HepG2 (cell line): ENCODE measurements at regions not wholly inside any gene's neighbourhood (a gene's known extent, or its start where the extent isn't known, plus 50 kb on each side); places are given as distances from the start of the nearest gene placed in this dataset.

Experiments used
- ATAC-seq: fragments of 200-7000 bp; cut with Tn5 transposase; 3 replicates; pipeline ENCODE4 v1.9.1; 2020; ENCODE audit warnings: mild to moderate bottlenecking, moderate library complexity
- BruUV-seq: library from RNA; stranded (reverse); fragments of 400-500 nt; replicated peaks from 2 replicates; lab custom pipeline; 2021; lab: Mats Ljungman, UMichigan
- CTCF ChIA-PET: fragments of 300-600 bp; formaldehyde crosslinking; extraction: SDS; loops from one replicate; lab custom pipeline; 2021; ENCODE audit warnings: low total read pairs, inconsistent platforms, low intra/inter-chr PET ratio; lab: Yijun Ruan, JAX
- POLR2A ChIA-PET: fragments of 350-600 bp; sonication (Branson Sonifier 250); formaldehyde crosslinking; loops from one replicate; lab custom pipeline; 2020; ENCODE audit warnings: antibody characterized with exemption, inconsistent platforms; lab: Yijun Ruan, JAX
- DNase-seq: peaks from one replicate; pipeline ENCODE4 v3.0.0-alpha.2; 2015; ENCODE audit warnings: low spot score
- FAIRE-seq: peaks from 3 replicates; lab custom pipeline; 2011; peaks lifted over from hg19 to GRCh38; lab: Jason Lieb, UNC
- H2AFZ ChIP-seq: one replicate; pipeline ENCODE4 v1.6.1; 2011; ENCODE audit warnings: low read length, inconsistent platforms
- H3K27ac ChIP-seq: fragments of 300-600 bp; 3 replicates; pipeline ENCODE4 v1.8.0; 2011; ENCODE audit warnings: mixed run types, mild to moderate bottlenecking, mixed read lengths, low read length, inconsistent platforms; ENCODE audit not compliant: insufficient read depth; ENCODE audit errors: extremely low read length
- H3K27me3 ChIP-seq, 2 experiments: fragments of 200-600 bp in 1 of 2; 2 replicates in 1 of 2; 3 replicates in 1 of 2; pipeline versions ENCODE4 v1.6.0 to v1.8.0; 2011; ENCODE audit warnings: low read length in 2 of 2, mild to moderate bottlenecking in 2 of 2, moderate library complexity in 2 of 2, inconsistent platforms in 1 of 2; ENCODE audit not compliant: insufficient read depth in 2 of 2, control insufficient read depth in 1 of 2
- H3K36me3 ChIP-seq, 2 experiments: fragments of 200-600 bp in 1 of 2; replicated peaks in 1 of 2; 2 replicates in 1 of 2; 3 replicates in 1 of 2; pipeline versions ENCODE4 v1.5.1 to v1.8.0; 2011; ENCODE audit warnings: low read length in 2 of 2, inconsistent platforms in 1 of 2; ENCODE audit not compliant: insufficient read depth in 2 of 2, control insufficient read depth in 1 of 2
- H3K4me1 ChIP-seq: 2 replicates; pipeline ENCODE4 v1.5.1; 2012; ENCODE audit warnings: low read length, inconsistent platforms; ENCODE audit not compliant: insufficient read depth
- H3K4me2 ChIP-seq: 2 replicates; pipeline ENCODE4 v1.6.0; 2011; ENCODE audit warnings: low read depth, low read length, inconsistent platforms
- H3K4me3 ChIP-seq, 3 experiments: fragments of 200-600 bp in 1 of 3; sonication (generic), shearing (Covaris generic) in 1 of 3; replicated peaks in 1 of 3; 2 replicates each; pipeline ENCODE4 v1.5.1; 2011 to 2016; ENCODE audit warnings: low read length in 3 of 3, inconsistent platforms in 2 of 3, low read depth in 2 of 3, mild to moderate bottlenecking in 2 of 3, control low read depth in 1 of 3, mixed read lengths in 1 of 3; ENCODE audit not compliant: insufficient read depth in 1 of 3
- H3K79me2 ChIP-seq: one replicate; pipeline ENCODE4 v1.6.1; 2011; ENCODE audit warnings: low read length, inconsistent platforms; ENCODE audit not compliant: insufficient read depth
- H3K9ac ChIP-seq: 2 replicates; pipeline ENCODE4 v1.6.0; 2011; ENCODE audit warnings: mild to moderate bottlenecking, low read depth, low read length, inconsistent platforms; ENCODE audit not compliant: insufficient read depth
- H3K9me3 ChIP-seq: 2 replicates; pipeline ENCODE4 v1.5.1; 2012; ENCODE audit warnings: mild to moderate bottlenecking, low read length
- H4K20me1 ChIP-seq: 2 replicates; pipeline ENCODE4 v1.6.0; 2011; ENCODE audit warnings: inconsistent platforms, mild to moderate bottlenecking, low read length, moderate library complexity; ENCODE audit not compliant: insufficient read depth
- BORCS8-MEF2B ChIP-seq: sonication (generic); formaldehyde crosslinking; IDR thresholded peaks from 2 replicates; pipeline ENCODE4 v1.8.0; 2022; ENCODE audit warnings: mild to moderate bottlenecking, missing genetic modification reagents
- HNRNPH1 ChIP-seq: fragments of 200-400 bp; formaldehyde crosslinking; optimal IDR thresholded peaks from 2 replicates; pipeline ENCODE3; 2017; ENCODE audit warnings: mild to moderate bottlenecking, low read depth, low read length
- MTA1 ChIP-seq: sonication (generic); formaldehyde crosslinking; IDR thresholded peaks from 2 replicates; pipeline ENCODE4 v1.4.0; 2020; ENCODE audit warnings: missing genetic modification reagents, mild to moderate bottlenecking, borderline replicate concordance
- NRL ChIP-seq: sonication (generic); formaldehyde crosslinking; IDR thresholded peaks from 2 replicates; pipeline ENCODE4 v1.5.0; 2020; ENCODE audit warnings: missing genetic modification reagents, mild to moderate bottlenecking, moderate library complexity, borderline replicate concordance
- RARA ChIP-seq: IDR thresholded peaks from 2 replicates; pipeline ENCODE4 v1.6.1; 2016; ENCODE audit warnings: missing genetic modification reagents, missing compliant biosample characterization
- RBM39 ChIP-seq: fragments of 200-400 bp; formaldehyde crosslinking; IDR thresholded peaks from one replicate; pipeline ENCODE4 v1.6.1; 2018; ENCODE audit warnings: antibody characterized with exemption, mild to moderate bottlenecking, low read depth, low read length; ENCODE audit not compliant: poor library complexity, severe bottlenecking
- ZMAT3 ChIP-seq: sonication (generic); formaldehyde crosslinking; conservative IDR thresholded peaks from 2 replicates; pipeline ENCODE4 v1.7.0; 2021; ENCODE audit warnings: missing genetic modification reagents
- ZNF230 ChIP-seq: sonication (generic); formaldehyde crosslinking; IDR thresholded peaks from 2 replicates; pipeline ENCODE4 v1.4.0; 2020; ENCODE audit warnings: mild to moderate bottlenecking, missing genetic modification reagents
- ZNF256 ChIP-seq: sonication (generic); formaldehyde crosslinking; conservative IDR thresholded peaks from 2 replicates; pipeline ENCODE4 v1.4.0; 2020; ENCODE audit warnings: missing genetic modification reagents
- ZNF562 ChIP-seq: sonication (generic); formaldehyde crosslinking; IDR thresholded peaks from 2 replicates; pipeline ENCODE4 v1.8.0; 2022; ENCODE audit warnings: missing genetic modification reagents, borderline replicate concordance
- ZNF660 ChIP-seq: sonication (generic); formaldehyde crosslinking; IDR thresholded peaks from 2 replicates; pipeline ENCODE4 v1.5.1; 2020; ENCODE audit warnings: mild to moderate bottlenecking, low read depth, missing genetic modification reagents, borderline replicate concordance
- WGBS: methylation state at CpG from one replicate; pipeline ENCODE4 v1.1.6; 2017; ENCODE audit warnings: low lambda C conversion rate; 5-methylcytosine and 5-hydroxymethylcytosine counted together
- in situ Hi-C: cut with HindIII; loops from 2 replicates; pipeline ENCODE4 v1.10.0; 2017; ENCODE audit warnings: low pct_unique_long_range_greater_than_20kb; ENCODE audit not compliant: extremely low pct_ligation_motif_present
- intact Hi-C: fragments of 100-400 bp; cut with micrococcal nuclease; formaldehyde crosslinking; loops from one replicate; pipeline ENCODE4 v1.10.0; 2022; ENCODE audit not compliant: unreplicated experiment
- TF ChIP-seq, protein P1 (sequence below): sonication (generic); formaldehyde crosslinking; IDR thresholded peaks from 2 replicates; pipeline ENCODE4 v1.5.0; 2020; ENCODE audit warnings: mild to moderate bottlenecking, missing genetic modification reagents
- TF ChIP-seq, protein P2 (sequence below): sonication (generic); formaldehyde crosslinking; IDR thresholded peaks from 2 replicates; pipeline ENCODE4 v1.4.0; 2020; ENCODE audit warnings: mild to moderate bottlenecking, missing genetic modification reagents
- TF ChIP-seq, protein P3 (sequence below): sonication (generic); formaldehyde crosslinking; conservative IDR thresholded peaks from 2 replicates; pipeline ENCODE4 v1.4.0; 2020; ENCODE audit warnings: missing genetic modification reagents

DNA sequence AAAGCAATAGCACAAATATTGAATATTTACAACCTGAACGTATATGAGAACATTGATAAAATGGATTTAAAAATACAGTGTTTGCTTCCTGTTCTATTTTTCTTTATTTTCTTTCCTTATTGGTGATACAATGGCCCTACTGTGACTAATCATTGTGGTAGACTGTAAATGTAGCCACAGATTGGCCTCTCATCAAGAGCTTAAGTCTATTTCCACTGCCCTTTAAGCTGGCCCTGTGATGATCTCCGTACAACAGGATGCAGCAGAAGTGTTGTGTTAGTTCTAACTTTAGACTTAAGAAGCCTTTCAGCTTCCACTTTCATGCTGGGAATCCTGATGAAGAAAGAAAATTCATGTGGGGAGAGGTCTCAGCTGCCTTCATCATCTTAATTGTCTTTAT, 285.6 kb upstream of the B3GALT2 start:
- ATAC-seq (no peak), FAIRE-seq (no peak), DNase-seq (no peak)
- in situ Hi-C loops, result no loop called here
- Histone ChIP-seq H4K20me1 (no peaks in the 10 kb centered on the region), H3K4me3 (no peak overlapping the region), H3K27ac (no peak overlapping the region), H3K27me3 (no peaks in the 10 kb centered on the region), H3K9me3 (0 out of 2 replicates have a peak, but pooled peaks cover 10% of the 10 kb centered on the region), H3K4me2 (no peak overlapping the region), H3K4me1 (peaks cover 10% of the 10 kb centered on the region), H2AFZ (no peak overlapping the region), H3K79me2 (no peaks in the 10 kb centered on the region), H3K9ac (no peak overlapping the region)
- no TSS peak for BruUV-seq
- POLR2A ChIA-PET, result no interaction called here
- 21% methylated on average over 2 of the region's 2 CpGs for WGBS
- intact Hi-C loops, result no loop called here
- CTCF ChIA-PET, result no interaction called here
- no peak for TF ChIP-seq BORCS8-MEF2B (CRISPR knock-in tag)
- no peak for TF ChIP-seq MTA1 (CRISPR knock-in tag)
- no peak for TF ChIP-seq ZNF660 (CRISPR knock-in tag)
- no peak for TF ChIP-seq ZNF256 (CRISPR knock-in tag)
- TF ChIP-seq RARA (CRISPR knock-in tag), result no peak
- no peak for TF ChIP-seq ZNF562 (CRISPR knock-in tag)
- TF ChIP-seq, protein P1, sequence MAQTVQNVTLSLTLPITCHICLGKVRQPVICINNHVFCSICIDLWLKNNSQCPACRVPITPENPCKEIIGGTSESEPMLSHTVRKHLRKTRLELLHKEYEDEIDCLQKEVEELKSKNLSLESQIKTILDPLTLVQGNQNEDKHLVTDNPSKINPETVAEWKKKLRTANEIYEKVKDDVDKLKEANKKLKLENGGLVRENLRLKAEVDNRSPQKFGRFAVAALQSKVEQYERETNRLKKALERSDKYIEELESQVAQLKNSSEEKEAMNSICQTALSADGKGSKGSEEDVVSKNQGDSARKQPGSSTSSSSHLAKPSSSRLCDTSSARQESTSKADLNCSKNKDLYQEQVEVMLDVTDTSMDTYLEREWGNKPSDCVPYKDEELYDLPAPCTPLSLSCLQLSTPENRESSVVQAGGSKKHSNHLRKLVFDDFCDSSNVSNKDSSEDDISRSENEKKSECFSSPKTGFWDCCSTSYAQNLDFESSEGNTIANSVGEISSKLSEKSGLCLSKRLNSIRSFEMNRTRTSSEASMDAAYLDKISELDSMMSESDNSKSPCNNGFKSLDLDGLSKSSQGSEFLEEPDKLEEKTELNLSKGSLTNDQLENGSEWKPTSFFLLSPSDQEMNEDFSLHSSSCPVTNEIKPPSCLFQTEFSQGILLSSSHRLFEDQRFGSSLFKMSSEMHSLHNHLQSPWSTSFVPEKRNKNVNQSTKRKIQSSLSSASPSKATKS (CRISPR knock-in tag), result no peak
- TF ChIP-seq ZNF230 (CRISPR knock-in tag), result no peak
- TF ChIP-seq, protein P2, sequence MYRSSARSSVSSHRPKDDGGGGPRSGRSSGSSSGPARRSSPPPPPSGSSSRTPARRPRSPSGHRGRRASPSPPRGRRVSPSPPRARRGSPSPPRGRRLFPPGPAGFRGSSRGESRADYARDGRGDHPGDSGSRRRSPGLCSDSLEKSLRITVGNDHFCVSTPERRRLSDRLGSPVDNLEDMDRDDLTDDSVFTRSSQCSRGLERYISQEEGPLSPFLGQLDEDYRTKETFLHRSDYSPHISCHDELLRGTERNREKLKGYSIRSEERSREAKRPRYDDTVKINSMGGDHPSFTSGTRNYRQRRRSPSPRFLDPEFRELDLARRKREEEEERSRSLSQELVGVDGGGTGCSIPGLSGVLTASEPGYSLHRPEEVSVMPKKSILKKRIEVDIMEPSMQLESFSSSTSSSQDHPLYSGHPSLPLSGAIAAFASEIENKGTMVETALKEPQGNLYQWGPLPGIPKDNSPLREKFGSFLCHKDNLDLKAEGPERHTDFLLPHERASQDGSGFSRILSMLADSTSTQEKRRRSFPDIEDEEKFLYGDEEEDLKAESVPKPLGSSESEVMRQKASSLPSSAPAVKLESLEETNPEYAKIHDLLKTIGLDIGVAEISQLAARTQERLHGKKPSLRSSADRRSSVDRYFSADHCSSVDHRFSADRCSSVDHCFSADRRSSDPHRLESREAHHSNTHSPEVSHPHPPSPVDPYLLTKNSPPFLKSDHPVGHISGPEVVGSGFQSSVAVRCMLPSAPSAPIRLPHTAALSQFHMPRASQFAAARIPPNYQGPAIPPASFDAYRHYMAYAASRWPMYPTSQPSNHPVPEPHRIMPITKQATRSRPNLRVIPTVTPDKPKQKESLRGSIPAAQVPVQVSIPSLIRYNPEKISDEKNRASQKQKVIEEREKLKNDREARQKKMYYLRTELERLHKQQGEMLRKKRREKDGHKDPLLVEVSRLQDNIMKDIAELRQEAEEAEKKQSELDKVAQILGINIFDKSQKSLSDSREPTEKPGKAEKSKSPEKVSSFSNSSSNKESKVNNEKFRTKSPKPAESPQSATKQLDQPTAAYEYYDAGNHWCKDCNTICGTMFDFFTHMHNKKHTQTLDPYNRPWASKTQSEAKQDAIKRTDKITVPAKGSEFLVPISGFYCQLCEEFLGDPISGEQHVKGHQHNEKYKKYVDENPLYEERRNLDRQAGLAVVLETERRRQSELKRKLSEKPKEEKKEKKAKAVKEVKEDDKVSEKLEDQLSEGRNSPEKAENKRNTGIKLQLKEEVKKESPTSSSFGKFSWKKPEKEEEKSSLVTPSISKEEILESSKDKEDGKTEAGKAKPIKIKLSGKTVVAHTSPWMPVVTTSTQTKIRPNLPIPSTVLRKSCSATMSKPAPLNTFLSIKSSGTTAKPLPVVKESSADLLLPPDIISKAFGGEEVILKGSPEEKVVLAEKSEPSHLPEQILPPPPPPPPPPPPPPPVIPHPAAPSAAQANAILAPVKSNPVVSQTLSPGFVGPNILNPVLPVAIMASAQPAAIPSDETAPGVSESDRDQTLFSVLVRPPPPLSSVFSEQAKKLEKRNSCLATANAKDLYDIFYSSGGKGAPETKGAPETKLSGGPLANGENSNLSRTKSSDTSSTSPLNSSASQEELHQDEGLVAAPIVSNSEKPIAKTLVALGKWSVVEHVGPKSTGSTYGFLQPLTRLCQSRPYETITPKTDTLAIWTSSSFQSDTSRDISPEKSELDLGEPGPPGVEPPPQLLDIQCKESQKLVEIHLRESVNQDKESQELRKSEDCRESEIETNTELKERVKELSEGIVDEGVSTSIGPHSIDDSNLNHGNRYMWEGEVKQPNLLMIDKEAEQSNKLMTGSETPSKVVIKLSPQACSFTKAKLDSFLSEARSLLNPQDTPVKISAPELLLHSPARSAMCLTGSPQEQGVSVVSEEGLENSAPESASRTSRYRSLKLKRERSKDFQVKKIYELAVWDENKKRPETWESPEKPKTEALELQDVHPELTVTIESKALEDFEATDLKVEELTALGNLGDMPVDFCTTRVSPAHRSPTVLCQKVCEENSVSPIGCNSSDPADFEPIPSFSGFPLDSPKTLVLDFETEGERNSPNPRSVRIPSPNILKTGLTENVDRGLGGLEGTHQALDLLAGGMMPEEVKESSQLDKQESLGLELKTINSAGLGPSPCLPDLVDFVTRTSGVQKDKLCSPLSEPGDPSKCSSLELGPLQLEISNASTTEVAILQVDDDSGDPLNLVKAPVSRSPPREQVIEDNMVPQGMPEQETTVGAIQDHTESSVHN (CRISPR knock-in tag), result no peak
- no peak for TF ChIP-seq NRL
- no peak for TF ChIP-seq RBM39
- no peak for TF ChIP-seq ZMAT3 (CRISPR knock-in tag)
- TF ChIP-seq, protein P3, sequence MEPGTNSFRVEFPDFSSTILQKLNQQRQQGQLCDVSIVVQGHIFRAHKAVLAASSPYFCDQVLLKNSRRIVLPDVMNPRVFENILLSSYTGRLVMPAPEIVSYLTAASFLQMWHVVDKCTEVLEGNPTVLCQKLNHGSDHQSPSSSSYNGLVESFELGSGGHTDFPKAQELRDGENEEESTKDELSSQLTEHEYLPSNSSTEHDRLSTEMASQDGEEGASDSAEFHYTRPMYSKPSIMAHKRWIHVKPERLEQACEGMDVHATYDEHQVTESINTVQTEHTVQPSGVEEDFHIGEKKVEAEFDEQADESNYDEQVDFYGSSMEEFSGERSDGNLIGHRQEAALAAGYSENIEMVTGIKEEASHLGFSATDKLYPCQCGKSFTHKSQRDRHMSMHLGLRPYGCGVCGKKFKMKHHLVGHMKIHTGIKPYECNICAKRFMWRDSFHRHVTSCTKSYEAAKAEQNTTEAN, result no peak
- no peak for TF ChIP-seq HNRNPH1
- TF ChIP-seq, all 625 proteins: peak for 0
- H3K36me3 ChIP-seq, result no peaks in the 10 kb centered on the region
